Duodenal mucosa (tissue), 2 donors: ENCODE measurements at regions not wholly inside any gene's neighbourhood (a gene's known extent, or its start where the extent isn't known, plus 50 kb on each side); places are given as distances from the start of the nearest gene placed in this dataset.
A peak's percentile ranks its signal among the peaks of the same experiment; 100 is the strongest.

Experiments
- H3K27ac ChIP-seq: one replicate; pipeline ENCODE4 v1.7.0; 2013; ENCODE audit warnings: low read depth, low read length
- H3K27me3 ChIP-seq, 2 donors: one replicate each; pipeline ENCODE4 v1.7.0; 2013; ENCODE audit warnings: low read length in 2 of 2, control low read depth in 1 of 2; ENCODE audit not compliant: insufficient read depth in 2 of 2, control insufficient read depth in 1 of 2
- H3K36me3 ChIP-seq, 2 donors: one replicate each; pipeline ENCODE4 v1.7.0; 2013; ENCODE audit warnings: low read length in 2 of 2, control low read depth in 1 of 2; ENCODE audit not compliant: insufficient read depth in 2 of 2, control insufficient read depth in 1 of 2
- H3K4me1 ChIP-seq, 2 donors: one replicate each; pipeline ENCODE4 v1.7.0; 2013; ENCODE audit warnings: low read length in 2 of 2, control low read depth in 1 of 2; ENCODE audit not compliant: insufficient read depth in 2 of 2, control insufficient read depth in 1 of 2
- H3K4me3 ChIP-seq, 2 donors: one replicate each; pipeline ENCODE4 v1.7.0; 2013; ENCODE audit warnings: low read length in 2 of 2, low read depth in 1 of 2
- H3K9ac ChIP-seq, 2 donors: one replicate each; pipeline ENCODE4 v1.7.0; 2013; ENCODE audit warnings: low read length in 2 of 2, low read depth in 1 of 2
- H3K9me3 ChIP-seq, 2 donors: one replicate each; pipeline ENCODE4 v1.7.0; 2013; ENCODE audit warnings: low read length in 2 of 2, control low read depth in 1 of 2; ENCODE audit not compliant: control insufficient read depth in 1 of 2

DNA sequence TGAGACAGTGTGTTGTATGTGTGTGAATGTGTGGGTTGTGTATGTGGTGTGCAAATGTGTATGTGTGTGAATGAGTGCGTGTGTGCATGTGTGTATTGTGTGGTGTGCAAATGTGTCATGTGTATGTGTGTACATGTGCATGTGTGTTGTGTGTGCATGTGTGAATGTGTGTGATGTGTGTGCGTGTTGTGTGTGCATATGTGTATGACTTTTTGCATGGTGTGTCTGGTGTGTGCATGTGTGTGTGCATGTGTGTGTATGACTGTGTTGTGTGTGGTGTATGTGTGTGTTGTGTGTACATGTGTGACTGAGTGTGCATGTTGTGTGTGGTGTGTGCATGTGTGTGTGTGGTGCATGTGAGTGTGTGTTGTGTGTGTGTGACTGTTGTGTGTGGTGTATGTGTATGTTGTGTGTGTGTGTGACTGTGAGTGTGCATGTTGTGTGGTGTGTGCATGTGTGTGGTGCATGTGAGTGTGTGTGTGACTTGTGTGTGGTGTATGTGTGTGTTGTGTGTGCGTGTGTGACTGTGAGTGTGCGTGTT is 268.3 kb downstream of the DCDC2C start:
- no peaks in the 10 kb centered on the region for H3K27me3 ChIP-seq
- H3K4me3 ChIP-seq, result peak overlapping the region in 1 of 2 donors; percentile 13
- no peak overlapping the region for H3K27ac ChIP-seq
- H3K4me1 ChIP-seq, result no peaks in the 10 kb centered on the region
- H3K9ac ChIP-seq, result no peak overlapping the region
- H3K9me3 ChIP-seq, result peaks cover 12 to 19% of the 10 kb centered on the region in 2 donors
- H3K36me3 ChIP-seq, result no peaks in the 10 kb centered on the region

- Histone ChIP-seq H3K36me3 (no peaks in the 10 kb centered on the region), H3K4me1 (no peaks in the 10 kb centered on the region), H3K27ac (no peak overlapping the region), H3K9me3 (peaks cover 12 to 25% of the 10 kb centered on the region in 2 donors), H3K4me3 (no peak overlapping the region), H3K27me3 (no peaks in the 10 kb centered on the region), H3K9ac (no peak overlapping the region)
Observed at GRCh38 chr2:3972377-3972776, 269.0 kb downstream of the DCDC2C start.

DNA sequence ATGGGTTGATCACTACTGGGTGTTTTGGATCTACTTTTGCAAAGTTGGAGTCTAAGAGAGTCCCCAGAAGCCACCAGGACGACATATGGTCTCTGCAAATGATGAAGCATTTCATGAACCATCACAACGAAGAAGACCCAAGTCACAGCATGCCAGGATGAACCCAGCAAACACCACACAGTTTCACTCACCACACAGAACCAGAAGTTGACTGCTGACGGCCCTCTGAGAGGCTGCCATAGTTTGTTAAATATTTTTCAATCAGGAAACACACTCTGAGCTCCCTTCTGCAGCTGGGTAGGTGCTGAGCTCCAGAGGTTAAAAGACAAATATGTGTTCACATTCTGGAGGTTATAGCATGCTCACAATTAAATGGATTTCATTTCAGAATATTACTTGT is 271.4 kb downstream of the DCDC2C start:
- Histone ChIP-seq H3K9ac (no peak overlapping the region), H3K9me3 (peaks cover 12 to 32% of the 10 kb centered on the region in 2 donors), H3K27ac (no peak overlapping the region), H3K36me3 (no peaks in the 10 kb centered on the region), H3K27me3 (no peaks in the 10 kb centered on the region), H3K4me3 (no peak overlapping the region), H3K4me1 (no peaks in the 10 kb centered on the region)

DNA sequence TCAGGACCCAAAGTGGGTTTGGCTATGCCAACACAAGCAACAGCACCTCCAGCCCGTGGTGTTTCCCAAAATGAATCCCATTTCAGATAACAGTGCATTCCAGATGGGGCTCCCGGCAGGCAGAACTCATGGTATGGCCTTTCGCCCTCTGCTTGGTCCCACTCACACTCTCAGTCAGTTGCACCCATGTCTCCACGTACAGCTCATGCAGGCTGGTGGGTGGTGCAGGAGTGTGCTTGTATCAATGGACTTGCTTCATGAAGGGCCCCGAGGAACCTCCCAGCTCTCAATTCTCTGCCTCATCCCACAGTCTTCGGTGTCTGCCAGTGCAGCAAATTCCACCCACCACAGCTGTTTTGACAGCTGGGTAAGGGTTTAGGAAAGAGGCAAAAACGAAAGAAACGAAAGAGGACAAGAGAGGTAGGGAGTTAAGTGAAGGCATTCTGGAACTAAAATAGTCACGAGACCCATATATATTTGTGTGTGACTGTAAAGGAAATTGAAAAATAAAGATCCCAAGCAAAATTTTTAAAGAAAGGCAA is 278.1 kb downstream of the DCDC2C start:
- Histone ChIP-seq H3K4me3 (no peak overlapping the region), H3K9me3 (peaks cover 10 to 21% of the 10 kb centered on the region in 2 donors), H3K9ac (no peak overlapping the region), H3K36me3 (no peaks in the 10 kb centered on the region), H3K27me3 (no peaks in the 10 kb centered on the region), H3K27ac (no peak overlapping the region), H3K4me1 (no peaks in the 10 kb centered on the region)

DNA sequence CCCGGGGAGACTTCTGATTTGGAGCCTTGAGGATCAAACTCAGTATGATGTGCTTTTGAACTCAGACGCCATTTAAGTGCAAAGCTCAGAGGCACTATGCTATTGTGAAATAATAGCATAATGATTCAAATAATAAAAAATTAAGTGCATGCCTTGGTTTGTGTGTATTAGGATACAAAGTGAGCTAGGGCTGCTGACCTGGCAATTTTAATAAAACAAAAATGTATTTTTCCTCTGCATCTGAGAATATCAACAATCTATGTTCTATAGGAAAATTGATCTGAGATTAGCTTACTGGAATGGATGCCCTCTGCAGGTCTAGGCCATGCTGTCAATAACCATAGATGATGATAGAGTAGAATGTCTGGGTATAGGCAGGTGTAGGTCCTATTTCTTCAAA is 278.8 kb downstream of the DCDC2C start:
- Histone ChIP-seq H3K27me3 (no peaks in the 10 kb centered on the region), H3K4me3 (no peak overlapping the region), H3K9me3 (peaks cover 10 to 16% of the 10 kb centered on the region in 2 donors), H3K4me1 (no peaks in the 10 kb centered on the region), H3K36me3 (no peaks in the 10 kb centered on the region), H3K27ac (no peak overlapping the region), H3K9ac (no peak overlapping the region)

- no peaks in the 10 kb centered on the region for H3K27me3 ChIP-seq
- H3K4me1 ChIP-seq, result no peaks in the 10 kb centered on the region
- no peak overlapping the region for H3K27ac ChIP-seq
- H3K36me3 ChIP-seq, result no peaks in the 10 kb centered on the region
- peaks cover 0 to 10% of the 10 kb centered on the region in 2 donors for H3K9me3 ChIP-seq
- no peak overlapping the region for H3K4me3 ChIP-seq
- H3K9ac ChIP-seq, result no peak overlapping the region
Observed at GRCh38 chr2:3986063-3986462, 282.7 kb downstream of the DCDC2C start.

GRCh38 chr2:3986530-3987258 is 283.3 kb downstream of the DCDC2C start:
- no peak overlapping the region for H3K9ac ChIP-seq
- H3K4me3 ChIP-seq, result no peak overlapping the region
- no peaks in the 10 kb centered on the region for H3K4me1 ChIP-seq
- H3K27ac ChIP-seq, result no peak overlapping the region
- H3K9me3 ChIP-seq, result peaks cover 0 to 7% of the 10 kb centered on the region in 2 donors
- H3K36me3 ChIP-seq, result no peaks in the 10 kb centered on the region
- H3K27me3 ChIP-seq, result no peaks in the 10 kb centered on the region

DNA sequence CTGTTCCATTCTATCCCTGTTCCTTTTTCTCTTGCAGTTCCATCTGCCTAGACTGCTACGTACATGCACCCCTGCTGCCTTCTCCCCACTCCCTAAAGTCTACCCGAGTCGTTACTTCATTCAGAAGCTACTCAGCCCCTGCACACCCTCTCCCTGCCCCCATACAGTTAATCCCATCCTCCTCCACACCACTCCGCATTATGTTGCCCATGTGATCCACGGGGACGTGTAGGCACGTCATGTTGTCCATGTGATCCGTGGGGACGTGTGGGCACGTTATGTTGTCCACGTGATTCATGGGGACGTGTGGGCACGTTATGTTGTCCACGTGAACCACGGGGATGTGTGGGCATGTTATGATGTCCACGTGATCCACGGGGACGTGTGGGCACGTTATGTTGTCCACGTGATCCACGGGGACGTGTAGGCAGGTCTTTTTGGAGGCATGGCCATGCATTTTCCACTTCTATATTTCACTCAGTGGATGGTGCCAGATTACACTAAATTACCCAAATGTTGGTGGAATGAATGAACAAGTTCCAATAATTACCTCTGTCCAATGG is 299.5 kb downstream of the DCDC2C start:
- Histone ChIP-seq H3K27me3 (no peaks in the 10 kb centered on the region), H3K4me1 (no peaks in the 10 kb centered on the region), H3K9ac (no peak overlapping the region), H3K27ac (no peak overlapping the region), H3K4me3 (no peak overlapping the region), H3K9me3 (peaks cover 0 to 17% of the 10 kb centered on the region in 2 donors), H3K36me3 (no peaks in the 10 kb centered on the region)

DNA sequence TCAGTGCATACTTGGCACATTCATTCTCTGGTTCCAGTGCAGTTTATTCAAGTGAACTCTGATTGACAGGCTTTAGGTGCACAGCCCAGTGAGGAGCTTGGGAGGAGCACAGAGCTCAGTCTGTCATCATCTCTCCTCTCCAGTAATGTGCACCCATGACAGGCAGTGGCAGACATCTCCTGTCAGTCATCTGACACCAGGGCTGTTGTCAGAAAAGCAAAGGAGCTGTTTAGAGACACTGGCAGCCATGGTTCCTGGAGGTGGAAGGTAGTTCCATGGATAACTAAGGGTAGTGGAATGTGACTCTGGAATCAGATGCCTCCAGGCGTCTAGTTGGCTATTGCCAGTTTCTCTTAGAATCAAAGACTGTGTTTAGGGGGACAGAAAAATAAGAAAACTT is 308.8 kb downstream of the DCDC2C start:
- Histone ChIP-seq H3K27me3 (no peaks in the 10 kb centered on the region), H3K9ac (no peak overlapping the region), H3K36me3 (no peaks in the 10 kb centered on the region), H3K4me1 (no peaks in the 10 kb centered on the region), H3K27ac (no peak overlapping the region), H3K4me3 (no peak overlapping the region), H3K9me3 (peaks cover 13 to 30% of the 10 kb centered on the region in 2 donors)

- H3K4me1 ChIP-seq, result no peaks in the 10 kb centered on the region
- no peak overlapping the region for H3K4me3 ChIP-seq
- no peak overlapping the region for H3K27ac ChIP-seq
- H3K36me3 ChIP-seq, result no peaks in the 10 kb centered on the region
- H3K27me3 ChIP-seq, result no peaks in the 10 kb centered on the region
- H3K9ac ChIP-seq, result no peak overlapping the region
- peaks cover 13 to 19% of the 10 kb centered on the region in 2 donors for H3K9me3 ChIP-seq
Observed at GRCh38 chr2:4018535-4018934, 315.2 kb downstream of the DCDC2C start.
